ENCODE measurements at regions not wholly inside any gene's neighbourhood (a gene's known extent, or its start where the extent isn't known, plus 50 kb on each side); places are given as distances from the start of the nearest gene placed in this dataset.

GRCh38 chr4:155495572-155496293 lies 119.0 kb upstream of the MAP9 start:
- 57 to 65% methylated on average over 11 of the region's 11 CpGs for WGBS, 2 experiments (ENCODE audit: low coverage in 1 of 2, low lambda C conversion rate in 2 of 2, missing lambda C conversion rate in 2 of 2)
- Histone ChIP-seq H4K20me1 (ENCODE audit: insufficient read depth) (no peaks in the 10 kb centered on the region), H3K27ac (no peak overlapping the region)

DNA sequence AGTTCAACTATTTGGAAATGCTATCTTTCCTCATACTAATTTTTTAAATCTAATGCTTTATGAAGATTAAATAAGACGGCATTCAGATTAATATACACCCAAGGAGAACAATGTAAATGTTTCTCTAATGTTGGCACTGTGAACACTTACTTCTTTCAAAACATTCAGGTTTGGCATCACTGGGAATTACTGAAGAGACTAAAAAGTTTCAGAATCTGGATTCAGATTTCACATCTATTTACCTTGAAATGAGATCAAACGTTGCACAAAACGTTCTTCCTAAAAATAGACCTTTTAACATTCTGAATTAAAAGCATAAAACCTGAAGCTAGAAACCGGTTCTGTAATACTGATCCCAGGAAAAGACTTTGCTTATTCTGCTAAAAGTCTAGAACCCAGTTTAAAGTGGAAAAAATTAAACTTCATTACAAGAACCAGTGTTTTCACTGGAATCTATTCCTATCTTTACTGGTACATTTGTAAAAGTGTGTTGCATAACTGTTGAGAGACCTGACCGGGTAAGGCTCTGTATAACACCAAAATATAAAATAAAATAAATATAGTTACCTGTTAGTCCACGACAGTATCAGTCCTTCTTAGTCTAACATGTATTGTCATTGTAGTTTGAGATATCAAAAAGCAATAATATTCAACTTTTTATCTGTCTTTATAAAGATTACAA lies 117.4 kb upstream of the MAP9 start:
- H3K4me3 ChIP-seq = no peak overlapping the region
- WGBS, 2 experiments (ENCODE audit: low coverage in 1 of 2, low lambda C conversion rate in 2 of 2, missing lambda C conversion rate in 2 of 2) = 12 to 18% methylated on average over 6 of the region's 6 CpGs
- H3K4me2 ChIP-seq (ENCODE audit: unreplicated experiment) = no peak overlapping the region
- no peaks in the 10 kb centered on the region for H3K36me3 ChIP-seq (ENCODE audit: low read depth)
- H3K9me3 ChIP-seq (ENCODE audit: low read depth) = no peaks in the 10 kb centered on the region
- no peaks in the 10 kb centered on the region for H3F3A ChIP-seq (ENCODE audit: insufficient read depth)
- H3K27me3 ChIP-seq (replicated peaks; ENCODE audit: insufficient read depth) = no peaks in the 10 kb centered on the region
- H2AFZ ChIP-seq = no peak overlapping the region
- DNase-seq = no peak
- H3K4me1 ChIP-seq (ENCODE audit: insufficient read depth) = no peaks in the 10 kb centered on the region
- in situ Hi-C loops (cut with MboI) = no loop called here
- no peak overlapping the region for H3K9ac ChIP-seq
- TF ChIP-seq EZH2phosphoT487 (IDR thresholded peaks at IDR 0.05; ENCODE audit: insufficient read depth, low read depth) (no peak), EZH2 (IDR thresholded peaks at IDR 0.05; ENCODE audit: insufficient read depth, poor library complexity, severe bottlenecking) (no peak)
- H4K20me1 ChIP-seq (ENCODE audit: insufficient read depth) = no peaks in the 10 kb centered on the region
- no peaks in the 10 kb centered on the region for H3K9me2 ChIP-seq (ENCODE audit: insufficient read depth)
- H3K79me2 ChIP-seq (ENCODE audit: insufficient read depth) = no peaks in the 10 kb centered on the region
- H3K27ac ChIP-seq = no peak overlapping the region

More at GRCh38 chr4:155495572-155496293, 119.0 kb upstream of the MAP9 start:
- DNase-seq = no peak
- Histone ChIP-seq H3K36me3 (ENCODE audit: low read depth) (no peaks in the 10 kb centered on the region), H3K9me2 (ENCODE audit: insufficient read depth) (no peaks in the 10 kb centered on the region), H3K9me3 (ENCODE audit: low read depth) (no peaks in the 10 kb centered on the region), H2AFZ (no peak overlapping the region), H3K9ac (no peak overlapping the region), H3K4me1 (ENCODE audit: insufficient read depth) (no peaks in the 10 kb centered on the region), H3K27me3 (replicated peaks; ENCODE audit: insufficient read depth) (no peaks in the 10 kb centered on the region), H3K4me2 (ENCODE audit: unreplicated experiment) (no peak overlapping the region), H3K4me3 (no peak overlapping the region), H3F3A (ENCODE audit: insufficient read depth) (no peaks in the 10 kb centered on the region), H3K79me2 (ENCODE audit: insufficient read depth) (no peaks in the 10 kb centered on the region)
- TF ChIP-seq EZH2phosphoT487 (IDR thresholded peaks at IDR 0.05; ENCODE audit: insufficient read depth, low read depth) (no peak), EZH2 (IDR thresholded peaks at IDR 0.05; ENCODE audit: insufficient read depth, poor library complexity, severe bottlenecking) (no peak)
- in situ Hi-C loops (cut with MboI) = no loop called here

DNA sequence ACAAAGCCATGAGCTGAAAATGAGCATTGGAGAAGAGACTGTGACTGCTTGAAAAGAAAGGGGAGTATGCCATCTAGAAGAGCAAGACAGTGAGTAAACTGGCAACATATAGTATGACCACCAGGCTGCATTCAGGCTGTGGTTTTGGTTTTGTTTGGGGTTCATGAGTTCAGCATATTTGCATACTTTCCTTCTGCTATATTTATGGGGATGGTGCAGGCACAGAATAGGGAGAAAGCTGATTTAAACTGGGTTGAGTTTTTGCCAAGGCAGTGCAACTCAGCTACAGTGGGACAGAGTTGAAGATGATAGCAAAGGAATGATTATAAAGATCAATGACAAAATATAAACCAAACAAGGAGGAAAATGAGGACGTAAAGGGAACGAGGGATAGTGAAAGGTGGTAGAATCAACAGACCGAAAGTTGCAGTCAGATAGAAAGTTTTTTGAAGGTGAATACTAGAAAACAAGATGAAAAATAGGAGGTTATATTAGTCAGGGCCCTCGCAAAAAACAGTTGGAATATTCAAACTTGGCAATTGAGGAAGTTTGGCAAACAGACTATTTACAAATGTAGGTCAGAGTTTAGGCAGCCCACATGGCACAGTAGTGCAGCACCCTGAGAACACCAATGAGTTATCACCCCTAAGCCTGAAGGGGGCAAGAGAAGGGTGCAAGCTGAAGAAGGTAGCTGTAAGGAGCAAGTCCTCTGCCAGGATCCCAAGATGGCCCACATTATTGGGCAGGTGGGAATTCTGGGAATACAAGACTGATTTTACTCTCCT lies 114.8 kb upstream of the MAP9 start:
- H3K4me1 ChIP-seq (ENCODE audit: insufficient read depth) = no peaks in the 10 kb centered on the region
- H3K9ac ChIP-seq = no peak overlapping the region
- no peaks in the 10 kb centered on the region for H3K9me3 ChIP-seq (ENCODE audit: low read depth)
- TF ChIP-seq EZH2phosphoT487 (IDR thresholded peaks at IDR 0.05; ENCODE audit: insufficient read depth, low read depth) = no peak
- no peak for TF ChIP-seq EZH2 (IDR thresholded peaks at IDR 0.05; ENCODE audit: insufficient read depth, poor library complexity, severe bottlenecking)
- no peaks in the 10 kb centered on the region for H3K36me3 ChIP-seq (ENCODE audit: low read depth)
- H3K79me2 ChIP-seq (ENCODE audit: insufficient read depth) = no peaks in the 10 kb centered on the region
- H3K4me2 ChIP-seq (ENCODE audit: unreplicated experiment) = no peak overlapping the region
- no peaks in the 10 kb centered on the region for H4K20me1 ChIP-seq (ENCODE audit: insufficient read depth)
- H3K27ac ChIP-seq = no peak overlapping the region
- no peak for DNase-seq
- H3F3A ChIP-seq (ENCODE audit: insufficient read depth) = no peaks in the 10 kb centered on the region
- no peaks in the 10 kb centered on the region for H3K9me2 ChIP-seq (ENCODE audit: insufficient read depth)
- no peak overlapping the region for H3K4me3 ChIP-seq
- WGBS, 2 experiments (ENCODE audit: low coverage in 1 of 2, low lambda C conversion rate in 2 of 2, missing lambda C conversion rate in 2 of 2) = 30 to 45% methylated on average over 4 of the region's 4 CpGs
- no peak overlapping the region for H2AFZ ChIP-seq
- in situ Hi-C loops (cut with MboI) = no loop called here
- no peaks in the 10 kb centered on the region for H3K27me3 ChIP-seq (replicated peaks; ENCODE audit: insufficient read depth)

DNA sequence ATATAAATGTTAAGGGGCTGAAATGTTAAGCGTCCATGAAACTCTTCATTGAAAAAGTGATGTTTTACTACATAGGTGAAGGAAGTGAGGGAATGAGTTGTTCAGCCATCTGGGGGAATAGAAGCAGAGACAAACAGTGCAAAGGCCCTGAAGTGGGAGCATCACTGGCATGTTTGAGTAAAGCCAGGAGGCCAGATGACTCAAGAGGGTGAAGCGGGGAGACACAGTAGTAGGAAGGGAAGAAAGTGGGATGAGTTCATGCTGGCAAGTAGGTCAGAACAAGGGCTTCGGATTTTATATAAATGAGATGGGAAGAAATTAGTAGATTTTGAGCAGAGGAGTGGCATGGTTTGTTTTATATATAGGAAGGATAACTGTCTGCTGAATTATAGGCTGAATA lies 112.5 kb upstream of the MAP9 start:
- in situ Hi-C loops (cut with MboI) = no loop called here
- DNase-seq = no peak
- 42 to 43% methylated on average over 3 of the region's 3 CpGs for WGBS, 2 experiments (ENCODE audit: low coverage in 1 of 2, low lambda C conversion rate in 2 of 2, missing lambda C conversion rate in 2 of 2)

More for the DNA sequence above, 112.5 kb upstream of the MAP9 start:
- Histone ChIP-seq H4K20me1 (ENCODE audit: insufficient read depth) (no peaks in the 10 kb centered on the region), H3K4me1 (ENCODE audit: insufficient read depth) (no peaks in the 10 kb centered on the region), H3K9me3 (ENCODE audit: low read depth) (no peaks in the 10 kb centered on the region), H3K4me3 (no peak overlapping the region), H2AFZ (no peak overlapping the region), H3F3A (ENCODE audit: insufficient read depth) (no peaks in the 10 kb centered on the region), H3K4me2 (ENCODE audit: unreplicated experiment) (no peak overlapping the region), H3K27me3 (replicated peaks; ENCODE audit: insufficient read depth) (no peaks in the 10 kb centered on the region), H3K27ac (no peak overlapping the region), H3K79me2 (ENCODE audit: insufficient read depth) (no peaks in the 10 kb centered on the region), H3K9me2 (ENCODE audit: insufficient read depth) (no peaks in the 10 kb centered on the region), H3K36me3 (ENCODE audit: low read depth) (no peaks in the 10 kb centered on the region), H3K9ac (no peak overlapping the region)
- TF ChIP-seq EZH2 (IDR thresholded peaks at IDR 0.05; ENCODE audit: insufficient read depth, poor library complexity, severe bottlenecking) (no peak), EZH2phosphoT487 (IDR thresholded peaks at IDR 0.05; ENCODE audit: insufficient read depth, low read depth) (no peak)

Measured in GM23248 (cell line).